GM20000 (cell line): ENCODE measurements at regions not wholly inside any gene's neighbourhood (a gene's known extent, or its start where the extent isn't known, plus 50 kb on each side); places are given as distances from the start of the nearest gene placed in this dataset.
"Not testable (repeated sequence)": the region's sequence is repeated elsewhere in the genome, so short reads cannot be mapped to it uniquely, and the experiment has no call there.

ENCODE experiments used
- DNase-seq: peaks from one replicate; pipeline ENCODE4 v3.0.0; 2012; ENCODE audit warnings: low spot score
- CTCF ChIP-seq: IDR thresholded peaks from 2 replicates; pipeline ENCODE4 v1.5.1; 2012; ENCODE audit warnings: mild to moderate bottlenecking, control low read depth; ENCODE audit errors: extremely low read depth, missing control alignments

- DNase-seq: no peak
- TF ChIP-seq CTCF: no peak
These were observed 159.0 kb upstream of the CXCL13 start for GRCh38 chr4:77446601-77447000.

- DNase-seq: no peak
- TF ChIP-seq CTCF: no peak
These were observed 156.4 kb upstream of the CXCL13 start for GRCh38 chr4:77449171-77449570.

GRCh38 chr4:77450006-77450405, 155.6 kb upstream of the CXCL13 start:
- no peak for TF ChIP-seq CTCF
- no peak for DNase-seq

- TF ChIP-seq CTCF: no peak
- DNase-seq: no peak
These were observed 154.1 kb upstream of the CXCL13 start for GRCh38 chr4:77451530-77451929.

GRCh38 chr4:77452117-77452516, 153.5 kb upstream of the CXCL13 start:
- not testable (repeated sequence) for DNase-seq

GRCh38 chr4:77453911-77454310, 151.7 kb upstream of the CXCL13 start:
- no peak for TF ChIP-seq CTCF
- DNase-seq: no peak

- DNase-seq: no peak
- TF ChIP-seq CTCF: no peak
These were observed 150.8 kb upstream of the CXCL13 start for GRCh38 chr4:77454858-77455257.

GRCh38 chr4:77464100-77464499, 141.5 kb upstream of the CXCL13 start:
- DNase-seq: not testable (repeated sequence)

- DNase-seq: no peak
- TF ChIP-seq CTCF: peak; percentile 17
These were observed 140.3 kb upstream of the CXCL13 start for GRCh38 chr4:77465271-77465670.
